ENCODE measurements at regions not wholly inside any gene's neighbourhood (a gene's known extent, or its start where the extent isn't known, plus 50 kb on each side); places are given as distances from the start of the nearest gene placed in this dataset.

- Histone ChIP-seq H3K4me3 (no peak overlapping the region), H3K27ac (no peak overlapping the region), H3K9me3 (peaks cover 0 to 18% (median 3%) of the 10 kb centered on the region in 8 donors), H3K36me3 (no peaks in the 10 kb centered on the region), H3K27me3 (replicated peaks in 1 of 7) (no peaks in the 10 kb centered on the region), H3K4me1 (no peaks in the 10 kb centered on the region)
- WGBS, 5 donors, result 74 to 86% (median 77%) methylated on average over 3 of the region's 3 CpGs
- TF ChIP-seq POLR2A (IDR thresholded peaks at IDR 0.05) (no peak), CTCF (IDR thresholded peaks at IDR 0.05 in 8 of 11, conservative IDR thresholded peaks at IDR 0.05 in 3 of 11) (no peak)
- intact Hi-C loops (cut with DNase I; ENCODE audit: low total_unique reads), result no loop called here
- no peak for DNase-seq
Observed at GRCh38 chr16:6110346-6110745, 1012.8 kb upstream of the EEF2KMT start.

GRCh38 chr16:6106061-6106460 lies 1008.5 kb upstream of the EEF2KMT start:
- TF ChIP-seq CTCF (IDR thresholded peaks at IDR 0.05 in 8 of 11, conservative IDR thresholded peaks at IDR 0.05 in 3 of 11), result no peak
- no peak for TF ChIP-seq POLR2AphosphoS5 (IDR thresholded peaks at IDR 0.05)
- TF ChIP-seq POLR2A (IDR thresholded peaks at IDR 0.05), result no peak

GRCh38 chr16:6105115-6105514 lies 1007.5 kb upstream of the EEF2KMT start:
- H3K36me3 ChIP-seq, result no peaks in the 10 kb centered on the region
- no peak for DNase-seq
- H3K27me3 ChIP-seq (replicated peaks in 1 of 7), result no peaks in the 10 kb centered on the region
- TF ChIP-seq POLR2AphosphoS5 (IDR thresholded peaks at IDR 0.05), result no peak
- no peak for TF ChIP-seq POLR2A (IDR thresholded peaks at IDR 0.05)
- no peak for TF ChIP-seq CTCF (IDR thresholded peaks at IDR 0.05 in 8 of 11, conservative IDR thresholded peaks at IDR 0.05 in 3 of 11)
- H3K9me3 ChIP-seq, result peaks cover 0 to 30% (median 10%) of the 10 kb centered on the region in 8 donors
- intact Hi-C loops (cut with DNase I; ENCODE audit: low total_unique reads), result no loop called here
- no peaks in the 10 kb centered on the region for H3K4me1 ChIP-seq
- no peak overlapping the region for H3K27ac ChIP-seq
- 69 to 82% (median 73%) methylated on average over 3 of the region's 3 CpGs for WGBS, 5 donors
- no peak overlapping the region for H3K4me3 ChIP-seq

More at GRCh38 chr16:6106061-6106460, 1008.5 kb upstream of the EEF2KMT start:
- no peaks in the 10 kb centered on the region for H3K4me1 ChIP-seq
- 45 to 69% (median 57%) methylated on average over 2 of the region's 2 CpGs for WGBS, 5 donors
- H3K27me3 ChIP-seq (replicated peaks in 1 of 7), result no peaks in the 10 kb centered on the region
- H3K36me3 ChIP-seq, result no peaks in the 10 kb centered on the region
- H3K9me3 ChIP-seq, result peaks cover 0 to 31% (median 6%) of the 10 kb centered on the region in 8 donors
- intact Hi-C loops (cut with DNase I; ENCODE audit: low total_unique reads), result no loop called here
- H3K27ac ChIP-seq, result no peak overlapping the region
- DNase-seq, result no peak
- no peak overlapping the region for H3K4me3 ChIP-seq

GRCh38 chr16:6104428-6104827 lies 1006.8 kb upstream of the EEF2KMT start:
- intact Hi-C loops (cut with DNase I; ENCODE audit: low total_unique reads), result no loop called here
- no peaks in the 10 kb centered on the region for H3K36me3 ChIP-seq
- H3K9me3 ChIP-seq, result peaks cover 0 to 30% (median 11%) of the 10 kb centered on the region in 8 donors
- no peak for DNase-seq
- H3K27me3 ChIP-seq (replicated peaks in 1 of 7), result no peaks in the 10 kb centered on the region
- H3K4me1 ChIP-seq, result no peaks in the 10 kb centered on the region
- TF ChIP-seq POLR2AphosphoS5 (IDR thresholded peaks at IDR 0.05), result no peak
- 60 to 73% (median 67%) methylated on average over 3 of the region's 3 CpGs for WGBS, 5 donors
- H3K27ac ChIP-seq, result no peak overlapping the region
- no peak overlapping the region for H3K4me3 ChIP-seq

- Histone ChIP-seq H3K9me3 (peaks cover 0 to 31% (median 11%) of the 10 kb centered on the region in 8 donors), H3K27me3 (replicated peaks in 1 of 7) (no peaks in the 10 kb centered on the region), H3K4me3 (no peak overlapping the region), H3K27ac (no peak overlapping the region), H3K4me1 (no peaks in the 10 kb centered on the region), H3K36me3 (no peaks in the 10 kb centered on the region)
- intact Hi-C loops (cut with DNase I; ENCODE audit: low total_unique reads), result no loop called here
- WGBS, 5 donors, result 38 to 63% (median 47%) methylated on average over 2 of the region's 2 CpGs
- DNase-seq, result no peak
- no peak for TF ChIP-seq CTCF (IDR thresholded peaks at IDR 0.05 in 8 of 11, conservative IDR thresholded peaks at IDR 0.05 in 3 of 11)
- no peak for TF ChIP-seq POLR2A (IDR thresholded peaks at IDR 0.05)
- TF ChIP-seq POLR2AphosphoS5 (IDR thresholded peaks at IDR 0.05), result no peak
Observed at GRCh38 chr16:6103561-6103960, 1006.0 kb upstream of the EEF2KMT start.
